GM03348 (cell line): ENCODE measurements at regions not wholly inside any gene's neighbourhood (a gene's known extent, or its start where the extent isn't known, plus 50 kb on each side); places are given as distances from the start of the nearest gene placed in this dataset.

ENCODE experiments used
- DNase-seq: peaks from one replicate; pipeline ENCODE4 v3.0.0; 2012; ENCODE audit warnings: low spot score

DNA sequence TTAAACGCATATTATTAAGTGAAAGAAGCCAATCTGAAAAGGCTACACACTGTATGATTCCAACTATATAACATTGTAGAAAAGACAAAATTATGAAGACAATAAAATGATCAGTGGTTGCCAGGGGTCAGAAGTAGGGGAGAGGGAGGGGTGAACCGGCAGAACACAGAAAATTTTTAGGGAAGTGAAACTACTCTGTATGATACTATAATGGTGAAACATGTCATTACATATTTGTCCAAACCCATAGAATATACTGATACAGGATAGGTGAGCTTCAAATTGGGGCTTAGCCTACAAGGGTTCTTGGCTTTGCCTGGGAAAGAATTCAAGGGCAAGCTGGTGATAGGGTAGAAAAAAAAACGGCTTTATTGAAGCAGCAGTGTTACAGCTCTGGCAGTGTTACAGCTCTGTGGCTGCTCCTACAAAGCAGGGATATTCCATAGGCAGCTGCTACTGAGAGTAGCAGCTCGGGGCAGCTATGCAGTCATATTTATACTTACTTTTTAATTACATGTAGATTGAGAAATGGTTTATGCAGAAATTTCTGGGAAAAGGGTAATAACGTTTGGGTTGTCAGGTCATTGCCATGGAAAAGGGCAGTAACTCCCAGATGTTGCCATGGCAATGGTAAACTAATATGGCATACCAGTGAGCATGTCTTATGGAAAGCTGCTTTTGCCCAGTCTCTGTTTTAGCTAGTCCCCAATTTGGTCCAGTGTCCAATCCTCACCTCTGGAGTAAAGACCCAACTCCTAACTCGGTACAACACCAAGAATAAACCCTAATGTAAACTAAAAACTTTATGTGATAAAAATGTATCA, 125.1 kb upstream of the SLC25A36 start:
- DNase-seq: no peak

DNA sequence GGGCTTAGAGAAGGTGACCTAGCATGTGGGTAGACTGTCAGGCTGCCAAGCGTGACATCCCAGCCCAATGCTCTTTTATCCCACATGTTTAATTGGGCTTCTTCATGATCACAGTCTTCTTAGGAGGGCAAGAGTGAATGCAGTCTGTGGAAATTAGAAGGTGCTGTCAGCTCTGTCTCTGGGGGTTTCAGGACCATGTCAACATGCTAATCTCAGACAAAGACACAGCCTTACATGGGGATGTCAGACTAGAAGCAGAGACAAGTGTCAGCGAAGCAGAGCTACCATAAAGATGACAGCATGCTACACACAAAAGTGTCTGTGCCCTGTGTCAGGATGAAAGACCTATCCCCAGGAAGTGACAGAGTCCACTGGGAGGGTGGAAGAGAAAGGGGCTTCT, 120.1 kb upstream of the SLC25A36 start:
- DNase-seq: no peak

DNA sequence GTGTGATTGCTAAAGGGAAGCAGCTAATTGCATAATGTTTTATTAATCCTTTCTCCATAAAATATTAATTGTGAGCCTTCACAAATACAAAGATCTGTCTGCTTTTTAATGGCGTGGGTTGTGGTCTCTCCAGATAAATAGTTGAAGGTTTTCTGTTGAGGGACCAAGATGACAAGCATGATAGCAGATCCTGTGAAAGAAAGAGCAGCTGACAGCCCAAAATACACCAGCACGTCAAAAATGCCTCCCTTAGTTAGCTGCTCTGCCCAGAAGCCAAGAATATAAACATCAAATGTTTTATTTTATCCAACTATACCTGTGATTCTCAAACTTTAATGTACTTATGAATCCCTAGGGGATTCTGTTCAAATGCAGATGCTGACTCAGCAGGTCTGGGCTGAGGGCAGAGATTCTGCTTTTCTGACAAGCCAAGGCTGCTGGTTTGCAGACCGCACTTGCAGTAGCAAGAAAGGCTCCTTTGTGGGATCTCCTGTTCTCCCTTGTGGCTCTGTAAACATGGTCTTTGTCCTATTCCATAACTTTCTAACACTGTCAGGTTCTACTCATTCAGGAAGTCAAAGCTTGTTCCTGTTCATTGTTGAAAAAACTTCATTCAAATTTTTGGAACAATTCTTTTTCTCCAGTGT, 119.1 kb upstream of the SLC25A36 start:
- no peak for DNase-seq

DNA sequence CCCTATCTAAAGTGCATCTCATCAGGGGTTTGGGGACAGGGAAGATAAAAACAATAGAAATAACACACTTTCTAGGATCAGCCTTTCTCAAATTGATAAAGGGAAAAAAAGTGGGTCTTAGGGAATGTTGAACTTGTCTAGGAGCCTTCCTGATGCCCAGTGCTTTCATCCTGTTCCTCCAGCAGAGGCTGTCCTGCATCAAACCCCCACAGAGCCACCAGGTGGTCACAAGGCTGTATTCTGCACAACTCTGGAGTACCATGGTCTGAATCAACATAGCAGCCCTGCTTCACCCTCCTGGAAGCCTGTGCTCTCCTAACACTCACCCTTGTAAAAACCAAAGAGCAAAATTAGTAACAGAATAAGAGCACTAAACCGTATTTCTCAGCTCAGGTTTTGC, 118.5 kb upstream of the SLC25A36 start:
- DNase-seq: no peak

DNA sequence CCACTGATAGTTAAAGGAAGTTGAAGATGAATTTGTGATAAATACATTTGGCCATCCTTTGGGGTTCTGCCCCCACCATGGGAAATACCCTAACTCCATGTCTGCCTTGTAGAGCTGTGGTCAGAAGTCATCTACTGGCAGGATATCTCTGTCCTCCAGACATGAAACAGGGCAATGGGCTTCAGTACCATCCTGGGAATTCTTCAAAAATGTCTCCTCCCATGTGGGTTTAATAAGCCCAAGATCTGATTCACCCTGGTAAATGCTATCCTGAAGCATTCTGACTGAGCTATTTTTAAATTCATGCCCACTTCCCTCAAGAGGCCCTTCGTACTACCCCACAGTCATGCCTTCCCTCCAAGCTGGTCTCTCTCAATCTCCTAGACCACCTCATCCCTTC, 113.7 kb upstream of the SLC25A36 start:
- no peak for DNase-seq

DNA sequence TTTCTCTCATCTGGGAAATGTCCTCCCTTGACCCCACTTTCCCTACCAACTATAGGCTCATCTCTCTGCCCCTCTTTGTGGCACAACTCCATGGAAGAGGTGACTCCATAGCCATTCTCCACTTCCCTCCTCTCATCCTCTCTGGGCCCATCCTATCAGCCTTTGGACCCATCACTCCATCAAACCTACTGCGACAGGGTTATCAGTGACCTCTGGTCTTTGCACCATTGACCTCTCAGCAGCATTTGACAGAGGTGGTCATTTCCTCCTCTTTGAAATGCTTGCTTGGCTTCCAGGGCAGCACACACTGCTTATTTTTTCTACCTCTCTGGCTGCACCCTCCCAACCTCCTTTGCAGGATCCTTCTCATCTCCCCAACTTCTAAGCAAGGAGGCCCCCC, 113.1 kb upstream of the SLC25A36 start:
- no peak for DNase-seq

DNA sequence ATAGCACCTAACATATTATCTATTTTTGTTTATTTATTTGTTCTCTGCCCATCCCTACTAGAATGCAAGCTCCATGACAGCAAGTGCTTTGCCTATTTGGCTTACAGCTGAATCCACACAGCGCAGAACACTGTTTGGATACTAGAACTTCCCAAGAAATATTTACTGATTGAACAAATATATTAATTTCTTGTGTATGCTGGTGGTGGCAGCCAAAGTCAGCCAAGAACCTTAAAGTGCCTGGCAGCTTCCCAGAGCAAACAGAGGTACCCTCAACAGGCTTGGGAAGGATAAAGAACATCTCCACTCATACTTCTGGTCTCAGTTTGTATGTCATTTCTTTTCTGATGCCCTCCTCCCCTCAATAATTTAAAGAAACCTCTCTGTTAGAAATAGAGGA, 111.8 kb upstream of the SLC25A36 start:
- no peak for DNase-seq

DNA sequence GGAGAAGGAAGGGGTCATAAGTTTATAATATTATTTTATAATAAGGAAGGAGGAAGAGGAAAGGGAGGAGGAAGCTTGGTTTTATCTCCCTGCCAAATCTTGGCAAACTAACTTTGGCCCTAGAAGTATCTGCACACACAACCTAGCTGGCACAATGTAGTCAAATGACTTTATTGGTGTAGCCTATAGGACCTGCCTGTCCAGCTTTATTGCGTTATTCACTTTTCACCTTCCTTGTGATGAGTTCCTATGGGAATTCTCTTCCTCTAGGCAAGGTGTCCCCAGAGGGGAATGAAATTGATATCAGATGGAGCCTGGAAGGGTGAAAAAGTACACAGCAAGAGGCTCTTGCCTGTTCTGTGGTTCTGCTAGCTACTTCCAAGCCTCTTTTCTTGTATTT, 111.2 kb upstream of the SLC25A36 start:
- DNase-seq: no peak

DNA sequence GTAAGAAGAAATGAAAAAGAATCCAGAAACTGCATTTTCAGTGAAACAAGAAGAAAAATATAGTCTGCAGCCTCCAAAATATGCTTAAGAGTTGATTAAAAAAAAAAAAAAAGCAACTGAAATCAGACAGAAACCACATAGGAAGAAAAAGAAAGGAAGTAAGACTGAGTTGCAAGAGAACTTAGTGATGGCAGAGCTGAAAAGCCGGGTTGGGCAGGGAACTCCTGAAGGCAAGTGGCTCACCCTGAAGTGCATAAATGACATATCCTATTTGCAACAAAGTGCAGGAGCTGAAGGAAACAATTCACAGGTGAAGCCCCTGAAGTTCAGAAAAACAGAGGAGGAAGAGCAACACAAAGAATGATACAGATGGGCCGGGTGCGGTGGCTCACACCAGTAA, 108.8 kb upstream of the SLC25A36 start:
- no peak for DNase-seq

DNA sequence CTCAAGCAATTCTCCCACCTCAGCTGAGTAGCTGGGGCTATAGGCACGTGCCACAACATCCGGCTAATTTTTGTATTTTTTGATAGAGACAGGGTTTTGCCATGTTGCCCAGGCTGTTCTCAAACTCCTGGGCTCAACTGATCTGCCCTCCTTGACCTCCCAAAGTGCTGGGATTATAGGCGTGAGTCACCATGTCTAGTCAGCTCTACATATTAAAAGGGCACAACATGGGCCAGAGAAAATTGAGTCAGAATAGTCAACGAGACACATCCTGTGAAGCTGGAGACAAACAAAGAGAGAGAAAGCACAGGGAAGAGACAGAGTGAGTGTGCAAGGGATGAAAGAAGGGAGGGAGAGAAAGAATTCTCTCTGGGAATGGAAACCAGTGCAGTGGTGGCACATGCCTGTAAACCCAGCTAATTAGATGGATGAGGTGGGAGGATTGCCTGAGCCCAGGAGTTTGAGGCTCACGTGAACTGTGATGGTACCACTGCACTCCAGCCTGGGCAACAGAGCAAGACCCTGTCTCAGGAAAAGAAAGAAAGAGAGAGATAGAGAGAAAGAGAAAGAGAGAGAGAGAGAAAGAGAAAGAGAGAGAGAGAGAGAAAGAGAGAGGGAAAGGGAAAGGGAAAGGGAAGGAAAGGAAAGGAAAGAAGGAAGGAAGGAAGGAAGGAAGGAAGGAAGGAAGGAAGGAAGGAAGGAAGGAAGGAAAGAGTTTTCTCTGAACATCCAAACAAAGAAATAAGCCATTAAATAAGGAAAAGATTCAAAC, 107.2 kb upstream of the SLC25A36 start:
- DNase-seq: no peak

DNA sequence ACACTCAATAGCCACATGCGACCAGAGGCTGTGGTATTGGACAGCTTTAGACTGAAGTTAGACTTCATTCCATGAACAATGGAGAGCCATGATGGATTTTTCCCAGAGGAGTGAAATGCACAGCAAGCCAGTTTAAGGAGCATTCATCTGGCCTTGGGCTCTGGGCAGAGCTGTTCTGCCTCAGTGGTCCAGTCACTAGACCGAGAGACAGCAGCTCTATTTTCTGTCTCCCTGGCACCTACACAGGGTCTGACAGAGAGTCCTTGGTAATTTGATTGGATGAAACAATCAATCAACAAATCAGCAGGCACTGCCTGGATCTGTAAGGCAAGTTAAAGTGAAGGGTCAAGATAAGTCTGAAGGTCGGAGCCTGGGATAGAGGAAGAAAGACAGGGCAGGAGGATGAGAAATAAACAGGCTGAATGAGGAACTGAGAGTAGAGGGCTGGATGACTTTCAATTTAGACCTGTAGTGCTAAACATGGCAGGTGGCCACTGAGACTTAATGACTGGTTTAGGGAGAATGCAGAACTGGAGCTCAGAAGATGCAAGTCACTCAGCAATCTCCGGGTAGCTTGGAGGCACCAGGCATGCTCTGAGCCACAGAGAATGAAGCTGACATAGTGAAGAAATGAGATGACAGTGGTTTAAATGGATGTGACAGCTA, 98.5 kb upstream of the SLC25A36 start:
- DNase-seq: no peak

DNA sequence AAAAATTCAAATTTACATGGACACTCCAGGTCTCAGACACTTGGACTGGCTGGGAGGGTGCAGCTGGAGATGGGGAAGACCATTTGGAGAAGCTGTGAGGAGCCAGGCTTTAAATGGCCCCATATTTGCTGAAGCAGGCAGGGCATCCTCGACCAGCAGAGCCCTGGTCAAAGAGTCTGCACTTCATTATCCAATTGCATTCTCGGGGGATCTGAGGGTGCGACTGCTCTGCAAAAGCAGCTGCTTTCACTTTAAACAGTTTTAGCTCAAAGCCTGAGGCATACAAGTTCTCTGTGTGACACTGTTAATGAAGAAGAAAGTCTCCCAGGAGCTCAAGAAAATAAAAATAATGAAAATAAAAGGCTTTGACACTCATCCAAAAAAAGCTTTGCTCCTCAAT, 98.0 kb upstream of the SLC25A36 start:
- DNase-seq: no peak

DNA sequence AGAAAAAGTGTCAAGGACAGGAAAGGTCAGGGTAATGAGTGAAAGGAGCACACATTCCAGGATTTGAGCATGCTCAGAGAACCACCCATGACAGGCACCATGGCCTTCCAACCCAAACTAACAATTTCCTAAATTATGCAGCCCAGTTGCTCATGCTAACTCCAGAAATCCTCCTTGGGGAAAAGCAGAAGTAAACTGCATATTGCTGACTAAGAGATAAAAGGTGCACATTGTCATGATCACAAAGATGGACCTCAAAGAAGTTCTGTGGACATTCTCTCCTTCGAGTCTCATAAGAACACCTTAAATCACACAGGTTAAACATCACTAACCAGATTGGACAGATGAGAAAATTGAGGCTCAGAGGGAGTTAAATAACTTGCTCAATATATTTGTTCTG, 97.6 kb upstream of the SLC25A36 start:
- DNase-seq: no peak

DNA sequence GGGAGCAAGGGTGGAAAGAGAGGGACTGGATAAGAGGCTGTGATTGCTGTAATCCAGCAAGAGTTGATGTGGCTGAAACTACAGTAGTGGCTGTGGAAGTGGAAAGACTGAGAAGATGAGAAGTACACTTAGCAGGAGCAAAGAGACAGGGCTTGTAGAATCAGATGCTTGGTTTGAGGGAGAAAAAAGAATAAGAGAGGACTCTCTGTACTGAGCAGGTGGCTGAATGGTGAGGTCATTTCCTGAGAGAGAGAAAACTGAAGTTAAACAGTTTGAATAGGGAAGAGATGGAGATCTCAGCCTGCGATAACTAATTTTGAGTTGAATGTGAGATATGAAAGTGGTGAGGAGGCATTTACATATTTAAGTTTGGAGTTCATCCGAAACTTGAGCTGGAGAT, 95.8 kb upstream of the SLC25A36 start:
- no peak for DNase-seq

DNA sequence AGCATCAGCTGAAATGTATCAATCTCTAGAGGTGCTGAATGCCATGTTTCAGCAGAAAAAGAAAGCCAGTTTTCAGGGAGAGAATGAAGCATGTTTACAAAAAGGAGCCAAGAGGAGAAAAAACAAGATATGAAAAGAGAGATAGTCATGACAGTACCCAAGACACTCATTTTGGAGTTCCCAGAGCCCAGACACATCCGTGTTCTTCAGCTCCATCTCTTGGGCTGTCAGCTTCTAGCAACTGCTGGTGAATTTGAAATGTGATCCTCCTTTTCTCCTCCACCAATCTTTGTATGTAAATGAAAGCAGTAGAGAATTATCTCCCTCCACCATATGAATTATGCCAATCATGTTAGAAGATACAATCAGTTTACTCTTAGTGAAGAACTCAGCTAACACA, 93.0 kb upstream of the SLC25A36 start:
- DNase-seq: no peak

DNA sequence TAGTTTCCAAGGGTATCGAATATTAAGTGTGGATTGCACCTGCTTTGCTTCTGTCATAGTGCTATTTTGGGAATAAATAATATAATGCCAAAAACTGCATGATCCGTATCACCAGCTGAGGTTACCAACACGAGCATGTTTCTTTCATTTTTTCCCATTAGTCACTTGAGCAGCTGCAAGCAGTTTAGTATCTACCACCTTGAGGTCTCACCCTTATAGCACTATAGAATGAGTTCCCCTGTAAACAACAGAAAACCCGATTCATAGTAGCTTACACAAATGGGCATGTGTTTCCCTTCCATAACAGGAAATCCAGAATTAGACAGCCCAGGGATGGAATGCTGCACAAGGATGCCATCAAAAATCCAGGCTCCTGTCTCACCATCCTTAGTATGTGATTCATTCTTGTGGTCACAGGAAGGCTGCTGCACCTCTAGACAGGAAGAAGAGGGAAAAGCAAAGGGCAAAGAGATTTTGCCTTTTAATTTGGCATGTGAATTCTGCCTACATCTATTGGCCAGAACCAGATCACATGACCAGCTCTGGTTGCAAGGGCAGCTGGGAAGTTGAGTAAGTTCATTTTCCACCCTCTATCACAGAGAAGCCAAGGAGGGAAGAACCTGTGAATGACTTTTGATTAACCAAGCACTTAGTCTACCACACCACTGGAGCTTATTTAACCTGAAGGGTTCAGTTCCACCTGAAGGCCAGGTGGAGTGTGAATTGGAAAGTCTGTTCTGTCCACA, 91.3 kb upstream of the SLC25A36 start:
- no peak for DNase-seq

DNA sequence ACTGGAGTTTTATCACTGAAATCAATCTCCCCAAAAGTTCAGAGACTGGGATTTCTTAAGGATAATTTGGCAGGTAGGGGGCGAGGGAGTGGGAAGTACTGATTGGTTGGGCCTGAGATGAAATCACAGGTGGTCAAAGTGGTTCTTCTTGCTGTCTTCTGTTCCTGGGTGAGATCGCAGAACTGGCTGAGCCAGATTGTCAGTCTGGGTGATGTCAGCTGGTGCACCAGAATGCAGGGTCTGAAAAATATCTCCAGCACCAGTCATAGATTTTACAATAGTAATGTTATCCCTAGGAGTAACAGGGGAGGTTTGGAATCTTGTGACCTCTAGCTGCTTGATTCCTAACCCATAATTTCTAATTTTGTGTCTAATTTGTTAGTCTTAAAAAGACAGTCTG, 86.7 kb upstream of the SLC25A36 start:
- no peak for DNase-seq

DNA sequence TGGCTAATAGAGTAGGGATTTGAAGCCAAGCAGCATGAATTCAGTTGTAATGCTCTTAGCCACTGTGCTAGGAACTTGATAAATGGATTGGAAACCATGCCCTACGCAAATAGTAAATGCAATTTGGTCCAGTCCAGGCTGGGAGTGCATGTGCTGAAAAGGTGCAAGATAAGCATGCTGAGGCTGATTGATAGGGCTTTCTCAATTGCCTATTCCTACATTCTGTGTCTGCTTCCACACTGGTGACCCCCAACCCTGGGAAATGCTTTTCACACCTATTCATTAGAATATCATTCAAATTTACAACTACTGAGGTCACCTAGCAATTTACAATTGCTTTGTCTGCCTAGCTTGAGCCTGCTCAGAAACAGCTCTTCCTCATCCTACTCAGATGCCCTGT, 84.7 kb upstream of the SLC25A36 start:
- DNase-seq: no peak

DNA sequence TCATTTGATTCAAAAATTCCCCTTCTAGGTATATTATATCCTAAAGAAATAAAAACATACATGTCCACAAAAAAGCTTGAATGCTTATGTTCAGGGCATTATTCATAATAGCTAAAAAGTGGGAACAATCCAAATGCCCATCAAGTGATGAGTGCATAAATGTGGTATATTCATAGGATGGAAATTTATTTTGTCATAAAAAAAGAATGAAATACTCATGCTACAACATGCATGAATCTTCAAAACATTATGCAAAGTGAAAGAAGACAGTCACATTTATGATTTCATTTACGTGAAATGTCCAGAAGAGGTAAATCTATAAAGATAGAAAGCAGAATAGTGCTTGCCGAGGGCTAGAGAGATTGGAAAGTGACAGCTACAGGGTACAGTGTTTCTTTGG, 83.6 kb upstream of the SLC25A36 start:
- no peak for DNase-seq

DNA sequence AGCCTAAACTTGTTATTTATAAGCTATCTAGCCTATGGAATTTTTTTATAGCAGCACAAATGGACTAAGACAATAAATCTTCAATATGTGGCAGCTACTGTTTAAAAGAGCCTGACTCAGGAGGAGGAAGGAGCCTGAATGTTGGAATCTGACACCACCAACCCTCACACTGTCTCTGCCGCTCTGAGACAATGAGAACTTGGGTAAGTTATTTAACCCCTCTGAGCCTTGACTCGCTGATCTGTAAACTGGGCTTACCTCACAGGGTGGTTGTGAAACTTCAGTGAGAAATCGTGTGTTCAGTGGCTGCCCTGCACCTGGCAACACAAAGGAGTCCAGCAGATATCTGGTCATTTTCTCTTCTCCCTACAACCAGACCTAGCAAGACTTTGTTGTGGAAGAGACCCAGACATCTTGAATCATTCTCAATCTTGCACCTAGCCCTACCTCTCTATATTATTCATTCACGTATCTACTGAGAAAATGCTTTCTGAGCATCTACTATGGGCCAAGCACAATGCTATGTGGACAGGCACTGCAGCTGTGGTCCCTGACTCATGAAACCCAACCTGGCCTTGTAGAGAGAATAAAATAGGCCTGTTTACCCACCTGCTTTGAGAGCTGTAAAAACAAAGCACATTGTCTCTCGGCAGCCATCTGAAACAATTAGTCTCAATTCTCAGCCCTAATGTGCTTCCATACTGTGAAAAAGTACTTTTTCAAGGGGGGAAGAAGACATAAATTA, 81.9 kb upstream of the SLC25A36 start:
- no peak for DNase-seq

DNA sequence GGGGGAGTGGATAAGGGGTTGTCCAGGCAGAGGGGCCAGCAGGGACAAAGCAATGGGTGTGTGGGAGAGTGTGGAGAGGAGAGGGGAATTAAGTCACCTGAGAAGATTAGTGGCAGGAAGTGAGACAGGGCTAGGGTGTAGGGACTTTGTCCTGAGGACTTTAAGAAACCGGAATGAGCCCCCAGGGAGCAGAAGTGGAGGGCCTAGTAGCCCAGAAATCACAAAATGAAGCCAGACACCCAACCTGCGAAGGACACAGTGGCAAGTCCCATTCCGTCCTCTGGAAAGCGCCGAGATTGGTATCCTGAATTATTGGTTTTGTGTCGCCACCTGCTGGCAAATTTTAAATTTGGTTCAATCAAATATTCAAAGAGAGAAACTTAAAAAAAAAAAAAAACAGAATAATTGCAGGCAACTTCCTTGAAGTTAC, 78.0 kb upstream of the SLC25A36 start:
- DNase-seq: peak; percentile 70
